Tibial artery (tissue), 4 donors: ENCODE measurements at regions not wholly inside any gene's neighbourhood (a gene's known extent, or its start where the extent isn't known, plus 50 kb on each side); places are given as distances from the start of the nearest gene placed in this dataset.

ENCODE experiments used
- DNase-seq, 2 donors: peaks; one replicate each; pipeline ENCODE4 v3.0.0-alpha.2; 2019
- H3K27ac ChIP-seq, 2 donors: fragments of 200-600 bp; sonication (generic) in 1 of 2; 1 replicate in 1 of 2; 2 replicates in 1 of 2; pipeline ENCODE4 v1.5.1; 2018 to 2019; ENCODE audit warnings: mild to moderate bottlenecking in 1 of 2
- H3K27me3 ChIP-seq, 2 donors: fragments of 200-600 bp; sonication (generic) in 1 of 2; one replicate each; pipeline versions ENCODE4 v1.5.1 to v1.6.0; 2016 to 2019
- H3K36me3 ChIP-seq, 3 donors: fragments of 200-600 bp; sonication (generic) in 2 of 3; one replicate each; pipeline ENCODE4 v1.5.1; 2016 to 2019; ENCODE audit warnings: mild to moderate bottlenecking in 2 of 3
- H3K4me1 ChIP-seq, 4 donors: fragments of 200-600 bp; sonication (generic) in 2 of 4; 1 replicate in 3 of 4; 2 replicates in 1 of 4; pipeline ENCODE4 v1.5.1; 2016 to 2019
- H3K4me3 ChIP-seq, 2 donors: fragments of 200-600 bp; sonication (generic) in 1 of 2; 1 replicate in 1 of 2; 2 replicates in 1 of 2; pipeline ENCODE4 v1.5.1; 2018 to 2019; ENCODE audit warnings: mild to moderate bottlenecking in 2 of 2
- H3K9me3 ChIP-seq, 3 donors: fragments of 200-600 bp; sonication (generic) in 1 of 3; one replicate each; pipeline ENCODE4 v1.5.1; 2016 to 2019
- CTCF ChIP-seq, 2 experiments: fragments of 200-600 bp in 1 of 2; fragments of 450-650 bp in 1 of 2; IDR thresholded peaks; one replicate each; pipeline ENCODE4 v1.5.1; 2017 to 2019; ENCODE audit warnings: antibody characterized with exemption in 2 of 2, mild to moderate bottlenecking in 1 of 2, moderate library complexity in 1 of 2
- intact Hi-C: fragments of 100-400 bp; cut with DNase I; formaldehyde crosslinking; loops from one replicate; pipeline ENCODE4 v1.15.0; 2023; ENCODE audit warnings: low total_unique reads

GRCh38 chr7:46175221-46175620 lies 254.1 kb upstream of the IGFBP3 start:
- peaks cover 0 to 8% (median 2%) of the 10 kb centered on the region in 4 donors for H3K4me1 ChIP-seq
- H3K4me3 ChIP-seq, result no peak overlapping the region
- no peak for DNase-seq
- no peak for TF ChIP-seq CTCF (IDR thresholded peaks at IDR 0.05)
- intact Hi-C loops, result no loop called here
- no peaks in the 10 kb centered on the region for H3K9me3 ChIP-seq
- no peak overlapping the region for H3K27ac ChIP-seq
- no peaks in the 10 kb centered on the region for H3K27me3 ChIP-seq
- H3K36me3 ChIP-seq, result no peaks in the 10 kb centered on the region

GRCh38 chr7:46174196-46174580 lies 253.1 kb upstream of the IGFBP3 start:
- intact Hi-C loops, result no loop called here
- no peaks in the 10 kb centered on the region for H3K27me3 ChIP-seq
- no peak for TF ChIP-seq CTCF (IDR thresholded peaks at IDR 0.05)
- no peak overlapping the region for H3K4me3 ChIP-seq
- no peaks in the 10 kb centered on the region for H3K36me3 ChIP-seq
- H3K4me1 ChIP-seq, result peaks cover 0 to 8% (median 2%) of the 10 kb centered on the region in 4 donors
- DNase-seq, result no peak
- H3K9me3 ChIP-seq, result no peaks in the 10 kb centered on the region
- H3K27ac ChIP-seq, result peak overlapping the region in 1 of 2 donors; percentile 15

GRCh38 chr7:46173476-46174195 lies 252.6 kb upstream of the IGFBP3 start:
- Histone ChIP-seq H3K27ac (peak overlapping the region in 1 of 2 donors; percentile 15), H3K9me3 (no peaks in the 10 kb centered on the region), H3K27me3 (no peaks in the 10 kb centered on the region), H3K4me1 (peaks cover 0 to 8% (median 2%) of the 10 kb centered on the region in 4 donors), H3K36me3 (no peaks in the 10 kb centered on the region), H3K4me3 (no peak overlapping the region)
- no peak for DNase-seq
- intact Hi-C loops, result no loop called here
- TF ChIP-seq CTCF (IDR thresholded peaks at IDR 0.05), result no peak

GRCh38 chr7:46170792-46171191 lies 249.7 kb upstream of the IGFBP3 start:
- TF ChIP-seq CTCF (IDR thresholded peaks at IDR 0.05), result no peak
- no peak overlapping the region for H3K27ac ChIP-seq
- H3K27me3 ChIP-seq, result no peaks in the 10 kb centered on the region
- H3K36me3 ChIP-seq, result no peaks in the 10 kb centered on the region
- DNase-seq, result no peak
- no peak overlapping the region for H3K4me3 ChIP-seq
- intact Hi-C loops, result no loop called here
- no peaks in the 10 kb centered on the region for H3K9me3 ChIP-seq
- peaks cover 0 to 8% (median 2%) of the 10 kb centered on the region in 4 donors for H3K4me1 ChIP-seq

DNA sequence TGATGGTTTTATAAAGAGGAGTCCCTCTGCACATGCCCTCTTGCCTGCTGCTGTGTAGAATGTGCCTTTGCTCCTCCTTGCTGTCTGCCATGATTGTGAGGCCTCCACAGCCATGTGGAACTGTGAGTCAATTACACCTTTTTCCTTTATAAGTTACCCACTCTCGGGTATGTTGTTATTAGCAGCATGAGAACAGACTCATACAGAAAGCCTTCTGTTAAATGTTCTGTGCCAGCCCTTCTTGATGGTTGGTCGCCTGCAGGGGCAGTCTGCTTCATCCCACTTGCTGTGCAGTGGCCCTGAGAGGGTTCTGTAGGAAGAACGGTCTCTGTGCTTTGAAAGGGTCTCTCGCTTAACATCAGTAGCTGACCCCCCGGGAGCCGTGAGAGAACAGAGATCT lies 248.9 kb upstream of the IGFBP3 start:
- Histone ChIP-seq H3K27ac (no peak overlapping the region), H3K27me3 (no peaks in the 10 kb centered on the region), H3K9me3 (no peaks in the 10 kb centered on the region), H3K4me3 (no peak overlapping the region), H3K36me3 (no peaks in the 10 kb centered on the region), H3K4me1 (peaks cover 0 to 8% (median 2%) of the 10 kb centered on the region in 4 donors)
- no peak for TF ChIP-seq CTCF (IDR thresholded peaks at IDR 0.05)
- DNase-seq, result no peak
- intact Hi-C loops, result no loop called here
